ENCODE measurements at regions not wholly inside any gene's neighbourhood (a gene's known extent, or its start where the extent isn't known, plus 50 kb on each side); places are given as distances from the start of the nearest gene placed in this dataset.

GRCh38 chr10:78850644-78851435, 217.9 kb upstream of the ZMIZ1 start:
- DNase-seq = no peak

- no peak for DNase-seq
Measured at GRCh38 chr10:78851647-78852046, 217.1 kb upstream of the ZMIZ1 start.

GRCh38 chr10:78852466-78853240, 216.1 kb upstream of the ZMIZ1 start:
- no peak for DNase-seq

- DNase-seq = no peak
Measured at GRCh38 chr10:78853864-78854263, 214.9 kb upstream of the ZMIZ1 start.

GRCh38 chr10:78856421-78856820, 212.3 kb upstream of the ZMIZ1 start:
- no peak for DNase-seq

- DNase-seq = no peak
Measured at GRCh38 chr10:78857193-78857592, 211.6 kb upstream of the ZMIZ1 start.

- DNase-seq = no peak
Measured at GRCh38 chr10:78859266-78859665, 209.5 kb upstream of the ZMIZ1 start.

- no peak for DNase-seq
Measured at GRCh38 chr10:78859769-78860168, 209.0 kb upstream of the ZMIZ1 start.

- DNase-seq = no peak
Measured at GRCh38 chr10:78860260-78860914, 208.4 kb upstream of the ZMIZ1 start.

- DNase-seq = no peak
Measured at GRCh38 chr10:78861529-78862327, 207.0 kb upstream of the ZMIZ1 start.

- no peak for DNase-seq
Measured at GRCh38 chr10:78862328-78862640, 206.5 kb upstream of the ZMIZ1 start.

- DNase-seq = no peak
Measured at GRCh38 chr10:78863140-78863905, 205.4 kb upstream of the ZMIZ1 start.

GRCh38 chr10:78863906-78864239, 204.9 kb upstream of the ZMIZ1 start:
- DNase-seq = no peak

GRCh38 chr10:78864761-78865537, 203.8 kb upstream of the ZMIZ1 start:
- no peak for DNase-seq

- DNase-seq = no peak
Measured at GRCh38 chr10:78865538-78865875, 203.3 kb upstream of the ZMIZ1 start.

- no peak for DNase-seq
Measured at GRCh38 chr10:78865931-78866717, 202.6 kb upstream of the ZMIZ1 start.

GRCh38 chr10:78866731-78867554, 201.8 kb upstream of the ZMIZ1 start:
- DNase-seq = no peak

- DNase-seq = no peak
Measured at GRCh38 chr10:78867555-78867939, 201.2 kb upstream of the ZMIZ1 start.

- no peak for DNase-seq
Measured at GRCh38 chr10:78868048-78868447, 200.7 kb upstream of the ZMIZ1 start.

GRCh38 chr10:78868456-78868855, 200.3 kb upstream of the ZMIZ1 start:
- no peak for DNase-seq

All from Kasumi-1 (cell line).